CD14-positive monocyte (primary cell): ENCODE measurements at regions not wholly inside any gene's neighbourhood (a gene's known extent, or its start where the extent isn't known, plus 50 kb on each side); places are given as distances from the start of the nearest gene placed in this dataset.

Source experiments
- DNase-seq, 3 donors: peaks; one replicate each; pipeline ENCODE4 v3.0.0-alpha.2; 2011 to 2022
- H2AFZ ChIP-seq: 2 replicates; pipeline ENCODE4 v1.6.0; 2012; ENCODE audit warnings: mild to moderate bottlenecking, low read depth, low read length, inconsistent platforms; ENCODE audit not compliant: insufficient read depth, poor library complexity, severe bottlenecking
- H3K27ac ChIP-seq, 2 donors: 1 replicate in 1 of 2; 2 replicates in 1 of 2; pipeline ENCODE4 v1.5.1; 2012 to 2013; ENCODE audit warnings: low read length in 2 of 2, control low read depth in 1 of 2, inconsistent platforms in 1 of 2, low read depth in 1 of 2, mild to moderate bottlenecking in 1 of 2
- H3K27me3 ChIP-seq, 2 donors: one replicate each; pipeline versions ENCODE4 v1.6.0 to v1.6.1; 2011 to 2013; ENCODE audit warnings: low read length in 2 of 2; ENCODE audit not compliant: control insufficient read depth in 2 of 2, insufficient read depth in 2 of 2
- H3K36me3 ChIP-seq, 2 donors: replicated peaks in 1 of 2; 1 replicate in 1 of 2; 2 replicates in 1 of 2; pipeline versions ENCODE4 v1.5.1 to v1.6.1; 2012 to 2013; ENCODE audit warnings: low read length in 2 of 2, control low read depth in 1 of 2, inconsistent platforms in 1 of 2, mild to moderate bottlenecking in 1 of 2; ENCODE audit not compliant: insufficient read depth in 2 of 2, control insufficient read depth in 1 of 2
- H3K4me1 ChIP-seq, 2 donors: 1 replicate in 1 of 2; 2 replicates in 1 of 2; pipeline versions ENCODE4 v1.5.1 to v1.6.1; 2012 to 2013; ENCODE audit warnings: low read length in 2 of 2, control low read depth in 1 of 2, inconsistent platforms in 1 of 2, mild to moderate bottlenecking in 1 of 2, moderate library complexity in 1 of 2; ENCODE audit not compliant: insufficient read depth in 2 of 2, control insufficient read depth in 1 of 2
- H3K4me2 ChIP-seq: replicated peaks from 2 replicates; pipeline ENCODE3; 2012; ENCODE audit warnings: low read length, moderate library complexity, mild to moderate bottlenecking; ENCODE audit not compliant: poor library complexity, severe bottlenecking; ENCODE audit errors: extremely low read depth
- H3K4me3 ChIP-seq, 3 experiments: fragments of 200-600 bp in 1 of 3; sonication (generic) in 1 of 3; replicated peaks in 1 of 3; 1 replicate in 2 of 3; 2 replicates in 1 of 3; pipeline ENCODE4 v1.5.1; 2011 to 2013; ENCODE audit warnings: low read length in 3 of 3, mild to moderate bottlenecking in 3 of 3, control low read depth in 2 of 3, low read depth in 2 of 3, inconsistent platforms in 1 of 3, moderate library complexity in 1 of 3
- H3K79me2 ChIP-seq: 2 replicates; pipeline ENCODE4 v1.6.0; 2012; ENCODE audit warnings: mild to moderate bottlenecking, control low read depth, inconsistent platforms, low read length, moderate library complexity; ENCODE audit not compliant: insufficient read depth
- H3K9ac ChIP-seq: 2 replicates; pipeline ENCODE4 v1.6.0; 2017; ENCODE audit warnings: low read length, mild to moderate bottlenecking; ENCODE audit not compliant: insufficient read depth, poor library complexity, severe bottlenecking
- H3K9me3 ChIP-seq, 2 donors: replicated peaks in 1 of 2; 1 replicate in 1 of 2; 2 replicates in 1 of 2; pipeline versions ENCODE4 v1.5.1 to v1.6.1; 2012 to 2013; ENCODE audit warnings: low read length in 2 of 2, control low read depth in 1 of 2; ENCODE audit not compliant: control insufficient read depth in 1 of 2, insufficient read depth in 1 of 2
- H4K20me1 ChIP-seq: 2 replicates; pipeline ENCODE4 v1.6.0; 2012; ENCODE audit warnings: mild to moderate bottlenecking, low read length, control low read depth, moderate library complexity; ENCODE audit not compliant: insufficient read depth
- H3K27ac Mint-ChIP-seq, 7 donors: one replicate each; pipeline ENCODE4 v1.8.0; 2020; ENCODE audit warnings: mild to moderate bottlenecking in 7 of 7, mixed read lengths in 7 of 7, moderate library complexity in 6 of 7, inconsistent platforms in 2 of 7
- H3K27me3 Mint-ChIP-seq, 3 donors: one replicate each; pipeline ENCODE4 v1.8.0; 2021 to 2022; ENCODE audit warnings: low read depth in 3 of 3, mild to moderate bottlenecking in 3 of 3, mixed read lengths in 3 of 3, moderate library complexity in 3 of 3, inconsistent platforms in 1 of 3
- H3K36me3 Mint-ChIP-seq, 2 donors: one replicate each; pipeline ENCODE4 v1.8.0; 2020; ENCODE audit warnings: mixed read lengths in 2 of 2, inconsistent platforms in 1 of 2, mild to moderate bottlenecking in 1 of 2
- H3K4me1 Mint-ChIP-seq: one replicate; pipeline ENCODE4 v1.8.0; 2020; ENCODE audit warnings: mild to moderate bottlenecking, mixed read lengths
- H3K4me3 Mint-ChIP-seq, 2 donors: one replicate each; pipeline ENCODE4 v1.8.0; 2020; ENCODE audit warnings: mild to moderate bottlenecking in 2 of 2, mixed read lengths in 2 of 2, moderate library complexity in 1 of 2
- H3K9me3 Mint-ChIP-seq, 7 donors: one replicate each; pipeline ENCODE4 v1.8.0; 2020 to 2022; ENCODE audit warnings: mixed read lengths in 7 of 7, mild to moderate bottlenecking in 6 of 7, moderate library complexity in 6 of 7, inconsistent platforms in 2 of 7
- WGBS: methylation state at CpG from one replicate; pipeline ENCODE4 v1.1.5; 2013; ENCODE audit warnings: missing lambda C conversion rate; ENCODE audit not compliant: insufficient coverage; 5-methylcytosine and 5-hydroxymethylcytosine counted together
- intact Hi-C, 2 donors: fragments of 100-400 bp; cut with micrococcal nuclease; formaldehyde crosslinking; loops; one replicate each; pipeline versions ENCODE4 v1.15.0 to v1.15.1; 2023
- TF ChIP-seq, protein P1 (sequence below): fragments of 200-600 bp; IDR thresholded peaks from one replicate; pipeline ENCODE4 v1.8.0; 2022; ENCODE audit warnings: antibody characterized with exemption, mild to moderate bottlenecking

GRCh38 chr6:3665608-3666007 is 85.9 kb downstream of the PXDC1 start:
- TF ChIP-seq, protein P1, sequence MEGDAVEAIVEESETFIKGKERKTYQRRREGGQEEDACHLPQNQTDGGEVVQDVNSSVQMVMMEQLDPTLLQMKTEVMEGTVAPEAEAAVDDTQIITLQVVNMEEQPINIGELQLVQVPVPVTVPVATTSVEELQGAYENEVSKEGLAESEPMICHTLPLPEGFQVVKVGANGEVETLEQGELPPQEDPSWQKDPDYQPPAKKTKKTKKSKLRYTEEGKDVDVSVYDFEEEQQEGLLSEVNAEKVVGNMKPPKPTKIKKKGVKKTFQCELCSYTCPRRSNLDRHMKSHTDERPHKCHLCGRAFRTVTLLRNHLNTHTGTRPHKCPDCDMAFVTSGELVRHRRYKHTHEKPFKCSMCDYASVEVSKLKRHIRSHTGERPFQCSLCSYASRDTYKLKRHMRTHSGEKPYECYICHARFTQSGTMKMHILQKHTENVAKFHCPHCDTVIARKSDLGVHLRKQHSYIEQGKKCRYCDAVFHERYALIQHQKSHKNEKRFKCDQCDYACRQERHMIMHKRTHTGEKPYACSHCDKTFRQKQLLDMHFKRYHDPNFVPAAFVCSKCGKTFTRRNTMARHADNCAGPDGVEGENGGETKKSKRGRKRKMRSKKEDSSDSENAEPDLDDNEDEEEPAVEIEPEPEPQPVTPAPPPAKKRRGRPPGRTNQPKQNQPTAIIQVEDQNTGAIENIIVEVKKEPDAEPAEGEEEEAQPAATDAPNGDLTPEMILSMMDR, result no peak
- Histone ChIP-seq H3K4me2 (no peak overlapping the region), H3K4me3 (no peak overlapping the region), H3K27ac (no peak overlapping the region), H2AFZ (no peak overlapping the region), H3K27me3 (no peaks in the 10 kb centered on the region), H3K36me3 (no peaks in the 10 kb centered on the region), H3K4me1 (no peaks in the 10 kb centered on the region), H3K9ac (no peak overlapping the region), H3K9me3 (no peaks in the 10 kb centered on the region), H3K79me2 (no peaks in the 10 kb centered on the region), H4K20me1 (no peaks in the 10 kb centered on the region)
- Mint-ChIP-seq H3K27me3 (peaks cover 2 to 4% (median 3%) of the 10 kb centered on the region in 3 donors), H3K4me3 (no peak overlapping the region), H3K4me1 (no peaks in the 10 kb centered on the region), H3K36me3 (no peaks in the 10 kb centered on the region), H3K9me3 (peaks cover 0 to 7% (median 3%) of the 10 kb centered on the region in 7 donors), H3K27ac (no peak overlapping the region)
- no peak for DNase-seq
- intact Hi-C loops, result no loop called here
- WGBS, result no CpG with 5 or more reads among the region's 1 CpG

- H3K4me1 Mint-ChIP-seq, result no peaks in the 10 kb centered on the region
- peaks cover 2 to 5% (median 4%) of the 10 kb centered on the region in 3 donors for H3K27me3 Mint-ChIP-seq
- H3K27ac Mint-ChIP-seq, result no peak overlapping the region
- no peak overlapping the region for H3K4me3 ChIP-seq
- no peak for DNase-seq
- H3K79me2 ChIP-seq, result no peaks in the 10 kb centered on the region
- no peaks in the 10 kb centered on the region for H3K36me3 ChIP-seq
- 100% methylated on average over 7 of the region's 8 CpGs for WGBS
- H3K9ac ChIP-seq, result no peak overlapping the region
- H3K9me3 ChIP-seq, result no peaks in the 10 kb centered on the region
- TF ChIP-seq, protein P1, result no peak
- H4K20me1 ChIP-seq, result no peaks in the 10 kb centered on the region
- no peak overlapping the region for H3K4me2 ChIP-seq
- H3K27me3 ChIP-seq, result no peaks in the 10 kb centered on the region
- no peak overlapping the region for H2AFZ ChIP-seq
- H3K4me3 Mint-ChIP-seq, result no peak overlapping the region
- intact Hi-C loops, result no loop called here
- no peak overlapping the region for H3K27ac ChIP-seq
- H3K9me3 Mint-ChIP-seq, result peaks cover 0 to 7% (median 3%) of the 10 kb centered on the region in 7 donors
- H3K36me3 Mint-ChIP-seq, result no peaks in the 10 kb centered on the region
- H3K4me1 ChIP-seq, result no peaks in the 10 kb centered on the region
Measured at GRCh38 chr6:3664625-3665041, 86.9 kb downstream of the PXDC1 start.
